ENCODE measurements at regions not wholly inside any gene's neighbourhood (a gene's known extent, or its start where the extent isn't known, plus 50 kb on each side); places are given as distances from the start of the nearest gene placed in this dataset.

DNA sequence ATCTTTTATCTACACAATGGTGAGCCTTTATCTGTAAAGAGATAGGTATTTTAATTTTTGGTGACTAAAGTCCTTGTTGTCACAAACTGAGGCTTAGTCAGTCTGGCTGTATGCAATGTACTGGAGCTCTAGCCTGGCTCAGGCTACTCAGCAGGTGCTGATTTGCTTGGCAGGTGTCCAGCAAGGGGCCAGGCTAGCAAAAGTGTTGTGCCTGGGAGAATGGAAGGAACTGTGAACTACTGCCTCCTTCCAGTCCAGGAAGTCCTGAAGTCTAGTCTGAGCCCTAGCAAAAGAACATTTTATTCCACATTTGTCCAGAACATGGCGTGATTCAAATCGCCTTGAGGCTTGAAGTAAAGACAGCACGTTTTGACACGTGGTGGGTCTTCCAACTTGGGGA, 260.5 kb downstream of the CCDC85A start:
- Histone ChIP-seq H3K9me2 (no peaks in the 10 kb centered on the region), H3K4me2 (no peak overlapping the region), H3K4me1 (ENCODE audit: control insufficient read depth in 1 of 2, insufficient read depth in 2 of 2, low read depth in 1 of 2, low read length in 1 of 2) (peaks cover 0 to 5% of the 10 kb centered on the region in 2 experiments; a peak in 1 of 4 replicates), H3K79me2 (ENCODE audit: insufficient read depth) (no peaks in the 10 kb centered on the region), H3K4me3 (ENCODE audit: low read depth in 2 of 2, low read length in 1 of 2) (no peak overlapping the region), H3K36me3 (replicated peaks in 1 of 2; ENCODE audit: control insufficient read depth in 1 of 2, insufficient read depth in 2 of 2, low read length in 1 of 2) (no peaks in the 10 kb centered on the region), H3K27ac (ENCODE audit: low read depth in 2 of 2, low read length in 1 of 2) (no peak overlapping the region), H4K20me1 (ENCODE audit: insufficient read depth) (no peaks in the 10 kb centered on the region), H3K9me3 (no peaks in the 10 kb centered on the region), H3F3A (replicated peaks; ENCODE audit: insufficient read depth) (peaks cover under 1% of the 10 kb centered on the region), H3K9ac (no peak overlapping the region), H3K27me3 (ENCODE audit: insufficient read depth) (no peaks in the 10 kb centered on the region), H2AFZ (ENCODE audit: low read depth) (0 out of 2 replicates have a peak overlapping the region, but pooled peaks have one; percentile 7)
- DNase-seq: no peak
- TF ChIP-seq, protein P1, sequence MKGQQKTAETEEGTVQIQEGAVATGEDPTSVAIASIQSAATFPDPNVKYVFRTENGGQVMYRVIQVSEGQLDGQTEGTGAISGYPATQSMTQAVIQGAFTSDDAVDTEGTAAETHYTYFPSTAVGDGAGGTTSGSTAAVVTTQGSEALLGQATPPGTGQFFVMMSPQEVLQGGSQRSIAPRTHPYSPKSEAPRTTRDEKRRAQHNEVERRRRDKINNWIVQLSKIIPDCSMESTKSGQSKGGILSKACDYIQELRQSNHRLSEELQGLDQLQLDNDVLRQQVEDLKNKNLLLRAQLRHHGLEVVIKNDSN (IDR thresholded peaks at IDR 0.05; ENCODE audit: borderline replicate concordance, low read depth): no peak
- no peak for TF ChIP-seq RAD21 (IDR thresholded peaks at IDR 0.05; ENCODE audit: low read length)
- TF ChIP-seq RXRA (IDR thresholded peaks at IDR 0.05; ENCODE audit: borderline replicate concordance, low read depth): no peak
- peak; percentile 56; the same call in 1 of the 2 replicates for TF ChIP-seq NFIC (IDR thresholded peaks at IDR 0.05; ENCODE audit: borderline replicate concordance)
- TF ChIP-seq REST (IDR thresholded peaks at IDR 0.05; ENCODE audit: low read depth, low read length): no peak
- TF ChIP-seq, protein P2, sequence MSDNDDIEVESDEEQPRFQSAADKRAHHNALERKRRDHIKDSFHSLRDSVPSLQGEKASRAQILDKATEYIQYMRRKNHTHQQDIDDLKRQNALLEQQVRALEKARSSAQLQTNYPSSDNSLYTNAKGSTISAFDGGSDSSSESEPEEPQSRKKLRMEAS (IDR thresholded peaks at IDR 0.05; ENCODE audit: low read depth): 0 out of 2 replicates have a peak, but pooled peaks have one; percentile 26
- TF ChIP-seq FOXM1 (IDR thresholded peaks at IDR 0.05; ENCODE audit: low read depth): no peak
- TF ChIP-seq, protein P3, sequence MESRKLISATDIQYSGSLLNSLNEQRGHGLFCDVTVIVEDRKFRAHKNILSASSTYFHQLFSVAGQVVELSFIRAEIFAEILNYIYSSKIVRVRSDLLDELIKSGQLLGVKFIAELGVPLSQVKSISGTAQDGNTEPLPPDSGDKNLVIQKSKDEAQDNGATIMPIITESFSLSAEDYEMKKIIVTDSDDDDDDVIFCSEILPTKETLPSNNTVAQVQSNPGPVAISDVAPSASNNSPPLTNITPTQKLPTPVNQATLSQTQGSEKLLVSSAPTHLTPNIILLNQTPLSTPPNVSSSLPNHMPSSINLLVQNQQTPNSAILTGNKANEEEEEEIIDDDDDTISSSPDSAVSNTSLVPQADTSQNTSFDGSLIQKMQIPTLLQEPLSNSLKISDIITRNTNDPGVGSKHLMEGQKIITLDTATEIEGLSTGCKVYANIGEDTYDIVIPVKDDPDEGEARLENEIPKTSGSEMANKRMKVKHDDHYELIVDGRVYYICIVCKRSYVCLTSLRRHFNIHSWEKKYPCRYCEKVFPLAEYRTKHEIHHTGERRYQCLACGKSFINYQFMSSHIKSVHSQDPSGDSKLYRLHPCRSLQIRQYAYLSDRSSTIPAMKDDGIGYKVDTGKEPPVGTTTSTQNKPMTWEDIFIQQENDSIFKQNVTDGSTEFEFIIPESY (IDR thresholded peaks at IDR 0.05; ENCODE audit: borderline replicate concordance, low read depth): no peak
- TF ChIP-seq FOSL2 (IDR thresholded peaks at IDR 0.05; ENCODE audit: borderline replicate concordance, low read depth): no peak
- TF ChIP-seq EZH2phosphoT487 (IDR thresholded peaks at IDR 0.05; ENCODE audit: borderline replicate concordance, low read depth): no peak
- no peak for TF ChIP-seq MEF2A (IDR thresholded peaks at IDR 0.05; ENCODE audit: borderline replicate concordance, low read depth)
- no peak for TF ChIP-seq SIN3A (IDR thresholded peaks at IDR 0.05; ENCODE audit: borderline replicate concordance, low read depth, low read length)
- TF ChIP-seq RCOR1 (IDR thresholded peaks at IDR 0.05; ENCODE audit: low read length): no peak
- WGBS (ENCODE audit: low lambda C conversion rate): 42% methylated on average over 4 of the region's 4 CpGs
- ChIA-PET POLR2A (no interaction called here), CTCF (interaction anchor here (0.9 kb wide), 1 partner anchor 22 kb away, joined by 6 read pairs; no protein-coding TSS in a partner anchor)
